ENCODE measurements at regions not wholly inside any gene's neighbourhood (a gene's known extent, or its start where the extent isn't known, plus 50 kb on each side); places are given as distances from the start of the nearest gene placed in this dataset.

DNA sequence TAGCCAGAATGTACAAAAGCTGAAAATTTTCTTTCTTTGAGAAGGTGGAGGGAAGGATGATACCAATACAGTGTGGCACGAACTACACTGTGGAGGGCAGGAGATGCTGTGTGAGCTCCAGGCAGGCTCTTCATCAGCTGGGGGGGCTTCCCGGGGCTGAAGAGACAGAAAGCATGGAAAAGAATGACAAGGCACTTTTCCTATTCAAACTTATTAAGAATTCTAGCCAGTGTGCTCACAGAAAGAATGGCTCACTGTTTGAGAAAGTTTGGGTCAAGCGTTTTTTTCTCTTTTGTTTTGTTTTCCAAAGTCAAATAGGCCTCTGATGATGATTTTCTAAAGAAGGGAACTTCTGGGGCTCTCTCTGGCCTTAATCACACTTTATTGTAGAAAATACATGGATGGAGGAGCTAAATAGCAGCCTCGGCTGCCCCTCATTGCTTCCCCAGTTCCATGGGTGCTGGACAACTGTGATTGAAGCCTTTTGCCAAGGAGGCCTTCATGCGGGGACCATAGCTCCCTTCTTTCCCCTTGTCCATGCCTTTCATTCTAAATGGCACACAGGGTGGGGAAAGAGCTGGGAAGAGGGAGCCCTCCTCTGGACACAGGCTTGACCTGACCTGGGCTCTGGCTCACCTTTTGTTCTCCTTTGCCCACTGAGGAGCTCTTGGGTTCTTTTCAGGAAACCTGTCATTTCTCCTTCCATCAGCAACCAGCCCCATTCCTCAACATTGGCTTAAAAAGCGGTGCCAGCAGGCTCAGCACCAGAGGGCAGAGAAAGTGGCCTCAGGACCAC is 130.6 kb downstream of the TDRD15 start:
- no peak for DNase-seq

DNA sequence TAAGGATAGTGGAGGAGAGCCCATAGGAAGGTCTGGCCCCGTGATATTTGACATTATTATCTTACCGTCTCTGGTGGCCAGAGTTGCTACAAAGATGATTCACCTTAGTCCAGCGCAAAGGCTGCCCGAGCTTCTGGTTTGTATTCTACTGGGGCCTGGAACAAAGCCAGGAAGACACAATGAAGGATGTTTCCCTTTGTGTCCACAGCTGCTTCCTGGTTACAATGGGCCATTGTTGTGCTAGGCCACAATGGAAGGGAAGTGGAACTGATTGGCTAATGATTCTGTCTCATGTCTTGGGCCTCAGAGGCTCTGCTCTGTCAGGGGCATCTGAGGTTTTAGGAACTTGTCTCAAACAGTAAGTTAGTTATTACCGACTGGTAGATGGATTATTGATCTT is 132.2 kb downstream of the TDRD15 start:
- DNase-seq, result no peak

- DNase-seq, result no peak
Observed at GRCh38 chr2:21257621-21258020, 133.9 kb downstream of the TDRD15 start.

DNA sequence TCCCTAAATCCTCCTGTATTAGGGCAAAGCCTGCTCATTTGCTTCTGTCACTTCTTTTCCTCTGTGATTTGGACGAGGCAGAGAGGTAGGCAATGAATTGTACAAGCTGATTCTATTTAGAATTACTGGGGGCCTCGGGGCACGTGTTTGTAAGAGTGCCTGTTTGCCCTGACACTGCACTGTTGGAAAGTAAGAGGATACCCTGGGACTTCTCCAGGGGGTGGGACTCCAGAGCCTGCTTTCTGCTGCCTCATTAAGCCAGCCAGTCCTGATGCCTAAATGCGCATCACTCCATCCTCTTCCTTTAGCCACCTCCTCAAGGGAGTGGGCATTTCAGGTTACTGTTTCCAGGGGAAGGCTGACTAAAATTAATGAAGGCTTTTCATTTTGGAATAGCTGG is 134.3 kb downstream of the TDRD15 start:
- no peak for DNase-seq

- DNase-seq, result no peak
Observed at GRCh38 chr2:21260311-21260710, 136.5 kb downstream of the TDRD15 start.

DNA sequence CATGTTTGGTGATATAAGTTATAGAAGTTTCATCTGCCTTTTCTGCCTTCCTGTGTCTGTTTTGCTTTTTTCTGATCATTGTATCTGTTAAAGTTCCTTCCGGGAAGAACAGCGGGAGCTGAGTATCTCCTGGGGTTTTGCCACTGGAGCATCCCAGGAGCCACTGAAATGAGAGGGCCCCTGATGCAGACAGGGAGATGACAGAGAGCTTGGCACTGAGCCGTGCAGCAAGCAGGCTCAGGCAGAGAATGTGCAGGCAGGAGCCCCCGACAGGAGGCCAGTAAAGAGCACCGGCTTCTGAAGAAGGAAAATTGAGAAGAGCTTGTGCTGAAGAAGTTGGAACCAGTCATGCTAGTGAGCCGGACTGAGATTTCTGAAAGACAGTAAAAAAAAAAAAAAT is 137.8 kb downstream of the TDRD15 start:
- DNase-seq, result no peak

GRCh38 chr2:21262426-21262940 is 138.7 kb downstream of the TDRD15 start:
- no peak for DNase-seq

DNA sequence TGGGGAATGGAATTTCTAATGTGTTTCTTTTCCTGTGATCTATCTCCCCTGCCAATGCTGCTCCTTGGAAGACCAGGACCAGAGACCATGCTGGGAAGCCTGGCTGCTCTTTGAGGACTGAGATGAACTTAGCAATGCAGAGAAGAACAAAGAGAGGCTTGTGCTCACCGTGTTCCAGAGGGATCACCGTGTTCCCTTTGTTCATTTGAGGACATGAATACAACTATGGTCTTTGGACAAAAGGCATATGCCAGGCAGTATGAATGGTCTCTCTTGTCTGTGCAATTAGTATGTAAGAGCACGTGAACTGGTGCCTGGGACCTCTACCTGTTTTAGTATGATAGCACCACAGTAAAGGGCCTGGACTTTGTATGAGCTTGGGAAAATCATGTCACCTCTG is 139.9 kb downstream of the TDRD15 start:
- DNase-seq, result no peak

- DNase-seq, result no peak
Observed at GRCh38 chr2:21265752-21266151, 142.0 kb downstream of the TDRD15 start.

GRCh38 chr2:21267232-21267835 is 143.6 kb downstream of the TDRD15 start:
- DNase-seq, result no peak

GRCh38 chr2:21268197-21268877 is 144.6 kb downstream of the TDRD15 start:
- no peak for DNase-seq

GRCh38 chr2:21268878-21269224 is 145.1 kb downstream of the TDRD15 start:
- no peak for DNase-seq

- no peak for DNase-seq
Observed at GRCh38 chr2:21269382-21269781, 145.6 kb downstream of the TDRD15 start.

DNA sequence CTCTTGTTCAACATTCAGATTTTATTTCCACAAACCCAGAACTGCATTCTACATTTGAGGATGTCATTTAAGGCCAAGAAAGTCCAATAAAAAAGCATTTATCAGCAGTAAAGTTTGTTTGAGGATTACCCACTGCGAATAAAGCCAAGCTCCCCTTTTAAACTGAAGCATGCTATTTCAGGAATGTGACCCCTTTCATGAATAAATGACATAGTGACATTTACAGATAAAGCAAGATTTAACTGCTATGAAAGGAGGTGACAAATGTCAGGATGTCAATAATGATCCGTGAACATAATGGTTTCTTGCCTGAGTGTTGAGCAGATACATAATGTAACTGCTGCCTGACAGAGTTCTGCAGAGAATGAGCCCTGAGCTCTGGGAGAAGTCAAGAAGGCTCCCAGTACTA is 146.3 kb downstream of the TDRD15 start:
- DNase-seq, result no peak

DNA sequence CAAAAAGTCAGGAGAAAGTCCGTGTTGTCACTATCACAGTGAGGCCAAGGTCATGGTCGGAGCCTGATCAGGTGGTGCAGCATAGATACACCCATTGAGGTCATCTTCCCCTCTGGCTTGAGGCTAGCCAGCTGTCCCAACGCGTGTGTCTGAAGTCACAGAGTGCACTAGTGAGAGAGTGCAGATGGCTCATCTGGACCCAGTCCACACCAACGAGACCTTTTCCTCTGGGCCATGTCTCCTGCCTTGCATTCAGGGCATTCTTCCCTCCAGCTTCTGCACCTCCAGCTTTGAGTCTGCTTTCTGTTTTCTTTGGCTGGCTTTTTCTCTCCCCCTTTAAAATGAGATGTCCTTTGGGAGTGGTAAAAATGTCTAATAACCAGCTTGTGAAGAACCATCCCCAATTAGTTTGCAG is 146.9 kb downstream of the TDRD15 start:
- no peak for DNase-seq

- no peak for DNase-seq
Observed at GRCh38 chr2:21276163-21276562, 152.4 kb downstream of the TDRD15 start.

DNA sequence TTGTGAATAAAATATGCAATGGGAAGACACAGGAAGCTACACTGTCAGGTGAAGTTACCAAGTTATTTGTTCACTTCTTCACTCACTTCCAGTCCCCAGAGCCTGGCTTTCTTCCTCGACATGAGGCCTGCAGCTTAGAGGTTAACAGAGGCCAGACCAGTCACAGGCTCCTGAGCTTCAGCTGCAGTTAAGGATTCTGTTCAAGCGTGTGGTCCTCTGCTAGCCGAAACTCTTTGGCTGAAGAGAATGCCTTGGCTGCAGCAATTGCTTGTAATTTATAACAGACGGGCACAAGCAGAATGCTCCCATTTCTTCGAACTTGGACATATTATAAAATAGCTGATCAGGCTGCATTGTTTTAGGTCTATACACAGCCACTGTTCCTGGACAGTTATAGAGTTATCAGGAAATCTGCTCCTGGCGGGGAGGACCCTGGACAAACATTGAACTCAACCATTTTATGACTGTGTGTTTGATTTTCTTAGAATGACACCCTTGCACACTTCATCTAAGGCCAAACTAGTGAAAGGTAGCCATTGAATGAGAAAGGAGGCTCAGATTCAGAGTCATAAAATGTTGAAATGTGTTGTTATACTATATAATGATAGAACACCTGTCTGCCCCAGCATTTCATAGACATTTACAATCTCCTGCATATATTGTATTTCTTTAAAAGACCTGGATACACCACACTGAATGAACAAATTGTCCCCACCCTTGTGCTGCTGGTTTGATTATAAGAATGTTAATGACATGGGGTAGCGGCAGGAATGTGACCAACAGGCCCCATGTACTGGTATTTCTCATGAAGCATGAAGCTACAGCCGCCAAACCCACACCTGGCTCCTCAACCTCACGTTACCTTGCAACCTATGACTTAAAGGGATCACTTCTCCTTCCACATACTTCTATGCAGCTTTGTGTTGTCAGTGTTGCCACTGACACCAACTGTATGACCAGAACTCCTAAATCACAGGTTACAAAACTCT is 153.6 kb downstream of the TDRD15 start:
- DNase-seq, result no peak

GRCh38 chr2:21279525-21279924 is 155.8 kb downstream of the TDRD15 start:
- no peak for DNase-seq

DNA sequence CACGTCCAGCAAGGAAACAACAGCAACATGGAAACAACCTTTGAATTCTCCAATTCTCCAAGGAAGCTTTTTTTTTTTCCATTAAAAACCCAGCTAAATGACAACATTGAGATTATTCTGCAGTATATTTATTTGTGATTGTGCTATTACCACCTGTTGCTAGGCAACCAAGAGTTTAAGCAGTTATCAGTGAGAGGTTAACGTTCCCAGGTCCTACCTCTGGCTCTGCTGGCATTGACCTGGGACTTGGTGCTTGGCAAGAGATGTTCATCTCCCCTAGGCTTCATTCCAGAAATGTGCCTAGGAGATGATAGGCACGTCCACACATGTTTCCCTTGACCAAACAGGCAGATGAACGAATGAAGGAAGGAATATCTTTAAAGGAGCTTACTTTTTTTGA is 157.0 kb downstream of the TDRD15 start:
- DNase-seq, result no peak

DNA sequence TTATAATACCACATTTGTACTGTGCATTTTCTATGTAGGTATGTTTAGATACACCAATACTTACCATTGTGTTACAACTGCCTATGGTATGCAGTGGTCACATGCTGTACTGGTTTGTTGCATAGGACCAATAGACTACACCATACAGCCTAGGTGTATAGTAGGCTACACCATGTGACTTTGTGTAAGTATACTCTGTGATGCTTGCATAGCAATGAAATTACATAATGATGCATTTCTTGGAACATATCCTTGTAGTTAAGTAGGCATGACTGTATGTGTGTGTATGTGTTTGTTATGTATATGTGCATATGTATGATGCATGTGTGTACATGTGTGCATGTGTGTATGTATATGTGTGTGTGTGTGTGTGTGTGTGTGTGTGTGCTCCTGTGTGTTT is 157.6 kb downstream of the TDRD15 start:
- no peak for DNase-seq

- DNase-seq, result no peak
Observed at GRCh38 chr2:21281791-21282514, 158.2 kb downstream of the TDRD15 start.

- no peak for DNase-seq
Observed at GRCh38 chr2:21282515-21282898, 158.7 kb downstream of the TDRD15 start.
